OCI-LY1 (cell line): ENCODE measurements at regions not wholly inside any gene's neighbourhood (a gene's known extent, or its start where the extent isn't known, plus 50 kb on each side); places are given as distances from the start of the nearest gene placed in this dataset.

ENCODE experiments used
- H2AFZ ChIP-seq: fragments of 200-600 bp; sonication (generic), shearing (Covaris generic); 2 replicates; pipeline ENCODE4 v1.6.0; 2014; ENCODE audit warnings: antibody characterized with exemption, mild to moderate bottlenecking, low read length
- H3F3A ChIP-seq: fragments of 200-600 bp; sonication (generic), shearing (Covaris generic); 2 replicates; pipeline ENCODE4 v1.6.0; 2014; ENCODE audit warnings: mild to moderate bottlenecking, antibody characterized with exemption, low read length, moderate library complexity; ENCODE audit not compliant: insufficient read depth
- H3K27ac ChIP-seq: fragments of 200-600 bp; sonication (generic); 2 replicates; pipeline ENCODE4 v1.5.1; 2014; ENCODE audit warnings: low read length, mixed run types, mild to moderate bottlenecking, low read depth; ENCODE audit not compliant: poor library complexity, severe bottlenecking
- H3K27me3 ChIP-seq: fragments of 200-600 bp; sonication (generic); 2 replicates; pipeline ENCODE4 v1.6.0; 2014; ENCODE audit warnings: antibody characterized with exemption, mild to moderate bottlenecking, low read length, moderate library complexity; ENCODE audit not compliant: insufficient read depth
- H3K36me3 ChIP-seq: fragments of 200-600 bp; sonication (generic); 2 replicates; pipeline ENCODE4 v1.6.1; 2014; ENCODE audit warnings: mild to moderate bottlenecking, antibody characterized with exemption, low read length, moderate library complexity, mixed read lengths; ENCODE audit not compliant: insufficient read depth
- H3K4me1 ChIP-seq: fragments of 200-600 bp; sonication (generic); 2 replicates; pipeline ENCODE4 v1.5.1; 2014; ENCODE audit warnings: mild to moderate bottlenecking, low read length, moderate library complexity; ENCODE audit not compliant: insufficient read depth, severe bottlenecking
- H3K4me2 ChIP-seq: fragments of 200-600 bp; sonication (generic), shearing (Covaris generic); 2 replicates; pipeline ENCODE4 v1.6.1; 2014; ENCODE audit warnings: low read length
- H3K4me3 ChIP-seq: fragments of 200-600 bp; sonication (generic); 2 replicates; pipeline ENCODE4 v1.5.1; 2014; ENCODE audit warnings: low read length, low read depth, mild to moderate bottlenecking, mixed read lengths; ENCODE audit not compliant: poor library complexity, severe bottlenecking
- H3K79me2 ChIP-seq: fragments of 200-600 bp; shearing (Covaris generic); 2 replicates; pipeline ENCODE4 v1.6.1; 2016; ENCODE audit warnings: mixed run types, low read length, mixed read lengths; ENCODE audit not compliant: insufficient read depth
- H3K9ac ChIP-seq: fragments of 200-600 bp; sonication (generic), shearing (Covaris generic); 2 replicates; pipeline ENCODE4 v1.6.1; 2014; ENCODE audit warnings: mild to moderate bottlenecking, low read length, mixed read lengths
- H3K9me2 ChIP-seq: fragments of 200-600 bp; sonication (generic), shearing (Covaris generic); 2 replicates; pipeline ENCODE4 v1.6.1; 2014; ENCODE audit warnings: low read depth, mild to moderate bottlenecking, low read length, mixed read lengths
- H3K9me3 ChIP-seq: fragments of 200-600 bp; shearing (Covaris generic); 2 replicates; pipeline ENCODE4 v1.6.1; 2014; ENCODE audit warnings: low read length, mixed read lengths
- H4K20me1 ChIP-seq: fragments of 200-600 bp; sonication (generic), shearing (Covaris generic); 2 replicates; pipeline ENCODE4 v1.6.0; 2016; ENCODE audit warnings: mild to moderate bottlenecking, low read length; ENCODE audit not compliant: insufficient read depth
- EZH2 ChIP-seq: fragments of 200-600 bp; sonication (generic), shearing (Covaris generic); IDR thresholded peaks from 2 replicates; pipeline ENCODE4 v1.8.0; 2017; ENCODE audit warnings: borderline replicate concordance, mixed run types, mild to moderate bottlenecking, antibody characterized with exemption, low read length, moderate library complexity, mixed read lengths
- TF ChIP-seq, protein P1 (sequence below): fragments of 200-600 bp; sonication (generic), shearing (Covaris generic); IDR thresholded peaks from 2 replicates; pipeline ENCODE4 v1.5.1; 2017; ENCODE audit warnings: mild to moderate bottlenecking, antibody characterized with exemption, low read length, moderate library complexity, mixed read lengths

DNA sequence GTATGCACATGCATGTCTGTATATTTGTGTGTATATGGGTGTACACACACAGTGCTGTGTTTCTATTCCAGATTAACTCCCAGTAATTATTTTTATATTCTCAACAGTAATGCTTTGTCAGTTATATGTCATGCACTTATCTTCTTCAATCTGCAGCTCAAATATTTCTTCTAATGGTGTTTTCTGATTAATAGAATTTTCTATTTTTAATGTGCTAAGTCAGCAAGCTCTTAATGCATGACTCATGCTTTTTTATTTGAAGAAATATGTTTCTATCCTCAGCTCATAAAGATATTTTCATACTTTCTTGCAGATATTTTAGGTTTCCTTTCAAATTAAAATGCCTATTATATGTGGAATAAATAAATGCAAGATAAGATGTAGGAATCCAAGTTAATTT is 59.7 kb upstream of the TMEM18 start:
- no peaks in the 10 kb centered on the region for H3K27me3 ChIP-seq
- TF ChIP-seq, protein P1, sequence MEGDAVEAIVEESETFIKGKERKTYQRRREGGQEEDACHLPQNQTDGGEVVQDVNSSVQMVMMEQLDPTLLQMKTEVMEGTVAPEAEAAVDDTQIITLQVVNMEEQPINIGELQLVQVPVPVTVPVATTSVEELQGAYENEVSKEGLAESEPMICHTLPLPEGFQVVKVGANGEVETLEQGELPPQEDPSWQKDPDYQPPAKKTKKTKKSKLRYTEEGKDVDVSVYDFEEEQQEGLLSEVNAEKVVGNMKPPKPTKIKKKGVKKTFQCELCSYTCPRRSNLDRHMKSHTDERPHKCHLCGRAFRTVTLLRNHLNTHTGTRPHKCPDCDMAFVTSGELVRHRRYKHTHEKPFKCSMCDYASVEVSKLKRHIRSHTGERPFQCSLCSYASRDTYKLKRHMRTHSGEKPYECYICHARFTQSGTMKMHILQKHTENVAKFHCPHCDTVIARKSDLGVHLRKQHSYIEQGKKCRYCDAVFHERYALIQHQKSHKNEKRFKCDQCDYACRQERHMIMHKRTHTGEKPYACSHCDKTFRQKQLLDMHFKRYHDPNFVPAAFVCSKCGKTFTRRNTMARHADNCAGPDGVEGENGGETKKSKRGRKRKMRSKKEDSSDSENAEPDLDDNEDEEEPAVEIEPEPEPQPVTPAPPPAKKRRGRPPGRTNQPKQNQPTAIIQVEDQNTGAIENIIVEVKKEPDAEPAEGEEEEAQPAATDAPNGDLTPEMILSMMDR = no peak
- TF ChIP-seq EZH2 = no peak
- H3K36me3 ChIP-seq = no peaks in the 10 kb centered on the region
- no peaks in the 10 kb centered on the region for H3F3A ChIP-seq
- H3K9ac ChIP-seq = no peak overlapping the region
- H3K27ac ChIP-seq = no peak overlapping the region
- no peaks in the 10 kb centered on the region for H3K79me2 ChIP-seq
- H2AFZ ChIP-seq = no peak overlapping the region
- no peaks in the 10 kb centered on the region for H3K9me3 ChIP-seq
- no peaks in the 10 kb centered on the region for H4K20me1 ChIP-seq
- no peaks in the 10 kb centered on the region for H3K4me1 ChIP-seq
- no peak overlapping the region for H3K4me3 ChIP-seq
- no peak overlapping the region for H3K4me2 ChIP-seq
- H3K9me2 ChIP-seq = no peaks in the 10 kb centered on the region

DNA sequence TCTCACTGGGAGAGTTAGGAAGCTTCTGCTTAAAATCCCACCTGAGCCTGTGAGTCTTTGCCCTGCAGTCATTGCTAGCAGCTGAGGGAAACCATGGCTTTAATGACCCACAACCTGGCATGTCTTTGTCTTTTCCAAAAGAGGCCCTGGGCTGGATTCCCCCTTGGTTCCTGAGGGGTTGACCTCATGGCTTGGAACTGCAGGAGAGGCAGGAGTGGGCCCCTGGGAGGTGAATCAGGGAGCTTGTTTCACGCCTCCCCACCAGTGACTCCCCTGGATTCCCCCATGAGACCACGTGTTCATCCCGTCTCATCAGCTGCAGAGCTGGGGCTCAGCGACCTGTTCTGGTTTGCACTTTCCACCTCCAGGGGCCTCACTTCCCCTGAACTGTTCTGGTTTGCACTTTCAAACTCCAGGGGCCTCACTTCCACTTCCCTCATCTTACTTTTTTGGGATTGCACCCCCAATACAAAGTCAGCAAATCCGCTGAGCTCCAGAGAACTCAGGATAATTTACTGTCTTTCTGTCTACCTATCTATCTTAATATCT is 58.5 kb upstream of the TMEM18 start:
- TF ChIP-seq EZH2 = no peak
- TF ChIP-seq, protein P1 = no peak
- Histone ChIP-seq H3K9me2 (no peaks in the 10 kb centered on the region), H3K9ac (no peak overlapping the region), H3K4me3 (no peak overlapping the region), H4K20me1 (no peaks in the 10 kb centered on the region), H3K4me2 (no peak overlapping the region), H2AFZ (no peak overlapping the region), H3K9me3 (no peaks in the 10 kb centered on the region), H3K4me1 (no peaks in the 10 kb centered on the region), H3K36me3 (no peaks in the 10 kb centered on the region), H3K79me2 (no peaks in the 10 kb centered on the region), H3K27me3 (no peaks in the 10 kb centered on the region), H3F3A (no peaks in the 10 kb centered on the region), H3K27ac (no peak overlapping the region)

DNA sequence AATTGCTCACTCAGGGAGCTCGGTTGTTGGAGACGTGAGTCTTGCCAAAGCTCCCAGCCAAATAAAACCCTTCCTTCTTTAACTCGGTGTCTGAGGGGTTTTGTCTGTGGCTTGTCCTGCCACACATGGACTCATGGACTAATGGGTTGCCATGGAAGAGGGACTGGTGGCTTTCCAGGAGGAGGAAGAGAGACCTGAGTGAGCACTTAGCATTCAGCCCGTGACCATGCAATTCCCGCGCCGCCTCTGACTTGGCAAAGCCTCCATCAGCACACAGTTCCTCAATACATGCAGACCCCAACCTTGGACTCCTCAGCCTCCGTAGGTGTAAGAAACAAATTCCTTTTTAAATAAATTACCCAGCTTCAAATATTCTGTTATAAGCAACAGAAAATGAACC is 57.3 kb upstream of the TMEM18 start:
- no peak overlapping the region for H3K4me2 ChIP-seq
- H2AFZ ChIP-seq = no peak overlapping the region
- no peaks in the 10 kb centered on the region for H3K36me3 ChIP-seq
- no peaks in the 10 kb centered on the region for H3K9me3 ChIP-seq
- H3K27ac ChIP-seq = no peak overlapping the region
- no peaks in the 10 kb centered on the region for H3K9me2 ChIP-seq
- H4K20me1 ChIP-seq = no peaks in the 10 kb centered on the region
- H3F3A ChIP-seq = no peaks in the 10 kb centered on the region
- no peak overlapping the region for H3K4me3 ChIP-seq
- no peak overlapping the region for H3K9ac ChIP-seq
- TF ChIP-seq, protein P1 = no peak
- TF ChIP-seq EZH2 = no peak
- no peaks in the 10 kb centered on the region for H3K79me2 ChIP-seq
- H3K4me1 ChIP-seq = no peaks in the 10 kb centered on the region
- no peaks in the 10 kb centered on the region for H3K27me3 ChIP-seq
